IMR-90 (cell line): ENCODE measurements at regions not wholly inside any gene's neighbourhood (a gene's known extent, or its start where the extent isn't known, plus 50 kb on each side); places are given as distances from the start of the nearest gene placed in this dataset.

Experiments used
- ATAC-seq: fragments of 200-7000 bp; cut with Tn5 transposase; 2 replicates; pipeline ENCODE4 v1.9.1; 2020; ENCODE audit warnings: low read depth, mild to moderate bottlenecking, moderate library complexity
- BruUV-seq: library from RNA; stranded (reverse); fragments of 400-500 nt; replicated peaks from 2 replicates; lab custom pipeline; 2021; lab: Mats Ljungman, UMichigan
- CTCF ChIA-PET: fragments of 300-600 bp; formaldehyde crosslinking; extraction: SDS; loops from one replicate; lab custom pipeline; 2021; ENCODE audit warnings: antibody characterized with exemption; lab: Yijun Ruan, JAX
- POLR2A ChIA-PET: fragments of 300-600 bp; sonication (Branson Sonifier 250); formaldehyde crosslinking; loops from one replicate; lab custom pipeline; 2022; ENCODE audit warnings: antibody characterized with exemption; ENCODE audit not compliant: unreplicated experiment; lab: Charles Lee
- DNase-seq: peaks from one replicate; pipeline ENCODE4 v3.0.0; 2013
- H2AFZ ChIP-seq: replicated peaks from 2 replicates; pipeline ENCODE3; 2013; ENCODE audit warnings: low read length, mild to moderate bottlenecking; ENCODE audit not compliant: poor library complexity
- H2AK5ac ChIP-seq: 2 replicates; pipeline ENCODE4 v1.6.1; 2013; ENCODE audit warnings: low read depth, low read length, inconsistent platforms
- H2AK9ac ChIP-seq: replicated peaks from 2 replicates; pipeline ENCODE3; 2013; ENCODE audit warnings: mild to moderate bottlenecking, low read depth, low read length, moderate library complexity; ENCODE audit not compliant: poor library complexity
- H2BK120ac ChIP-seq: 2 replicates; pipeline ENCODE4 v1.6.1; 2013; ENCODE audit warnings: low read depth, low read length, inconsistent platforms
- H2BK15ac ChIP-seq: 3 replicates; pipeline ENCODE4 v1.6.1; 2013; ENCODE audit warnings: low read depth, low read length, inconsistent platforms
- H2BK20ac ChIP-seq: 2 replicates; pipeline ENCODE4 v1.6.1; 2013; ENCODE audit warnings: low read depth, mild to moderate bottlenecking, inconsistent platforms, low read length, moderate library complexity
- H2BK5ac ChIP-seq: 2 replicates; pipeline ENCODE4 v1.6.1; 2013; ENCODE audit warnings: mild to moderate bottlenecking, low read depth, low read length, inconsistent platforms; ENCODE audit not compliant: poor library complexity, severe bottlenecking
- H3K14ac ChIP-seq: replicated peaks from 2 replicates; pipeline ENCODE4 v1.6.1; 2013; ENCODE audit warnings: low read depth, low read length, inconsistent platforms
- H3K18ac ChIP-seq: 2 replicates; pipeline ENCODE4 v1.6.1; 2013; ENCODE audit warnings: low read depth, low read length, control low read depth
- H3K23ac ChIP-seq: 2 replicates; pipeline ENCODE4 v1.6.1; 2013; ENCODE audit warnings: low read depth, low read length, inconsistent platforms
- H3K27ac ChIP-seq: 2 replicates; pipeline ENCODE4 v1.5.1; 2013; ENCODE audit warnings: mild to moderate bottlenecking, control low read depth, low read length; ENCODE audit not compliant: insufficient read depth
- H3K27me3 ChIP-seq: 2 replicates; pipeline ENCODE4 v1.6.1; 2013; ENCODE audit warnings: low read length; ENCODE audit not compliant: control insufficient read depth, insufficient read depth
- H3K36me3 ChIP-seq: 2 replicates; pipeline ENCODE4 v1.6.1; 2013; ENCODE audit warnings: low read length, mixed read lengths; ENCODE audit not compliant: control insufficient read depth, insufficient read depth
- H3K4ac ChIP-seq: 2 replicates; pipeline ENCODE4 v1.6.1; 2013; ENCODE audit warnings: low read depth, low read length, inconsistent platforms
- H3K4me1 ChIP-seq: 2 replicates; pipeline ENCODE4 v1.6.1; 2013; ENCODE audit warnings: low read length, mixed read lengths; ENCODE audit not compliant: control insufficient read depth, insufficient read depth
- H3K4me2 ChIP-seq: 2 replicates; pipeline ENCODE4 v1.6.1; 2013; ENCODE audit warnings: low read depth, mild to moderate bottlenecking, control low read depth, low read length, moderate library complexity
- H3K4me3 ChIP-seq: 2 replicates; pipeline ENCODE4 v1.5.1; 2013; ENCODE audit warnings: low read depth, mild to moderate bottlenecking, control low read depth, low read length, moderate library complexity; ENCODE audit not compliant: insufficient read depth
- H3K56ac ChIP-seq: 2 replicates; pipeline ENCODE4 v1.6.1; 2013; ENCODE audit warnings: low read length, inconsistent platforms; ENCODE audit not compliant: insufficient read depth; ENCODE audit errors: extremely low read depth
- H3K79me1 ChIP-seq, 2 experiments: 2 replicates each; pipeline ENCODE4 v1.6.1; 2013; ENCODE audit warnings: low read length in 2 of 2, inconsistent platforms in 1 of 2, low read depth in 1 of 2
- H3K9ac ChIP-seq: 2 replicates; pipeline ENCODE4 v1.6.1; 2013; ENCODE audit warnings: low read depth, low read length, control low read depth
- H3K9me1 ChIP-seq: 2 replicates; pipeline ENCODE4 v1.6.1; 2013; ENCODE audit warnings: low read length, inconsistent platforms; ENCODE audit not compliant: insufficient read depth
- H3K9me3 ChIP-seq: 2 replicates; pipeline ENCODE4 v1.6.1; 2013; ENCODE audit warnings: low read length; ENCODE audit not compliant: control insufficient read depth, insufficient read depth
- H4K20me1 ChIP-seq: 2 replicates; pipeline ENCODE4 v1.6.1; 2013; ENCODE audit warnings: low read length, inconsistent platforms; ENCODE audit not compliant: insufficient read depth
- H4K5ac ChIP-seq: 2 replicates; pipeline ENCODE4 v1.6.1; 2013; ENCODE audit warnings: mild to moderate bottlenecking, low read depth, low read length, control low read depth
- H4K8ac ChIP-seq, 2 experiments: 2 replicates each; pipeline ENCODE4 v1.6.1; 2013; ENCODE audit warnings: low read depth in 2 of 2, low read length in 2 of 2, control low read depth in 1 of 2, inconsistent platforms in 1 of 2
- H4K91ac ChIP-seq: 2 replicates; pipeline ENCODE4 v1.6.1; 2013; ENCODE audit warnings: low read depth, low read length, inconsistent platforms; ENCODE audit not compliant: insufficient read depth
- MAZ ChIP-seq: IDR thresholded peaks from 2 replicates; pipeline ENCODE4 v1.6.1; 2012; ENCODE audit warnings: low read depth, mild to moderate bottlenecking, low read length, improper control_type of control experiment, moderate library complexity, borderline replicate concordance
- USF2 ChIP-seq: fragments of 150-350 bp; IDR thresholded peaks from 2 replicates; pipeline ENCODE4 v1.6.1; 2017; ENCODE audit warnings: mild to moderate bottlenecking, antibody characterized with exemption, low read length, low read depth
- WGBS, 2 experiments: methylation state at CpG; one replicate each; pipeline versions ENCODE4 v1.1.5 to v1.1.7; 2013; ENCODE audit warnings: missing lambda C conversion rate in 2 of 2; ENCODE audit not compliant: insufficient read length in 1 of 2; ENCODE audit errors: extremely low coverage in 2 of 2; 5-methylcytosine and 5-hydroxymethylcytosine counted together
- dilution Hi-C: fragments of 300-500 bp; cut with HindIII; formaldehyde crosslinking; loops from one replicate; pipeline ENCODE4 v1.14.3; 2018; ENCODE audit warnings: low sequenced_read_pairs; ENCODE audit not compliant: unreplicated experiment
- in situ Hi-C: fragments of 300-500 bp; cut with MboI; formaldehyde crosslinking; loops from 3 replicates; pipeline ENCODE4 v1.14.3; 2019; ENCODE audit warnings: low sequenced_read_pairs, inconsistent platforms, mixed read lengths
- intact Hi-C: fragments of 100-400 bp; cut with micrococcal nuclease; formaldehyde crosslinking; loops from 2 replicates; pipeline ENCODE4 v1.10.0; 2022

- Histone ChIP-seq H3K36me3 (no peaks in the 10 kb centered on the region), H2AK5ac (no peak overlapping the region), H4K8ac (peak overlapping the region in 1 of 2 experiments; percentile 56; a peak in 1 of 4 replicates), H3K18ac (peak overlapping the region; percentile 69; the same call in 1 of the 2 replicates), H2BK5ac (peak overlapping the region; percentile 14), H2AK9ac (no peak overlapping the region), H4K5ac (no peak overlapping the region; the same call in 1 of the 2 replicates), H3K27ac (no peak overlapping the region), H4K91ac (no peak overlapping the region), H3K56ac (no peak overlapping the region; the same call in 1 of the 2 replicates), H3K27me3 (no peaks in the 10 kb centered on the region), H4K20me1 (no peaks in the 10 kb centered on the region), H3K4ac (peak overlapping the region; percentile 42; the same call in 1 of the 2 replicates), H2BK120ac (peak overlapping the region; percentile 54; the same call in 1 of the 2 replicates), H3K4me3 (no peak overlapping the region), H2BK20ac (0 out of 2 replicates have a peak overlapping the region, but pooled peaks have one; percentile 39), H3K4me2 (no peak overlapping the region), H3K14ac (peak overlapping the region; percentile 44), H3K9me3 (no peaks in the 10 kb centered on the region), H3K23ac (peak overlapping the region; percentile 18; the same call in 1 of the 2 replicates), H2BK15ac (no peak overlapping the region), H3K79me1 (no peaks in the 10 kb centered on the region), H3K4me1 (no peaks in the 10 kb centered on the region), H3K9ac (no peak overlapping the region), H2AFZ (peak overlapping the region; percentile 44), H3K9me1 (no peaks in the 10 kb centered on the region)
- intact Hi-C loops, result no loop called here
- no peak for ATAC-seq
- peak; percentile 11 for DNase-seq
- BruUV-seq, result no TSS peak
- POLR2A ChIA-PET, result interaction anchor here (0.6 to 0.7 kb wide), 2 partner anchors 11 to 854 kb away, joined by 3 to 6 read pairs; no protein-coding TSS in a partner anchor
- no peak for TF ChIP-seq MAZ
- TF ChIP-seq USF2, result peak; percentile 28; the same call in 1 of the 2 replicates
- WGBS, 2 experiments, result no CpG with 5 or more reads among the region's 3 CpGs
- CTCF ChIA-PET, result interaction anchor here (1.0 kb wide), 1 partner anchor 9 kb away, joined by 3 read pairs; no protein-coding TSS in a partner anchor
- dilution Hi-C loops, result no loop called here
- in situ Hi-C loops, result no loop called here
Measured at GRCh38 chr6:140101367-140101766, 726.9 kb upstream of the CITED2 start.
